Vagina (tissue), 2 donors: ENCODE measurements at regions not wholly inside any gene's neighbourhood (a gene's known extent, or its start where the extent isn't known, plus 50 kb on each side); places are given as distances from the start of the nearest gene placed in this dataset.

Experiments used
- DNase-seq, 2 donors: peaks; one replicate each; pipeline ENCODE4 v3.0.0-alpha.2; 2017; ENCODE audit errors: extremely low spot score in 2 of 2
- H3K27ac ChIP-seq: fragments of 200-600 bp; sonication (generic); one replicate; pipeline ENCODE4 v1.5.1; 2019
- H3K27me3 ChIP-seq: fragments of 200-600 bp; sonication (generic); one replicate; pipeline ENCODE4 v1.5.1; 2019
- H3K36me3 ChIP-seq, 2 donors: fragments of 200-600 bp; sonication (generic); one replicate each; pipeline ENCODE4 v1.5.1; 2017 to 2019
- H3K4me1 ChIP-seq: fragments of 200-600 bp; sonication (generic); one replicate; pipeline ENCODE4 v1.5.1; 2019
- H3K4me3 ChIP-seq, 2 donors: fragments of 200-600 bp; sonication (generic); 1 replicate in 1 of 2; 2 replicates in 1 of 2; pipeline ENCODE4 v1.5.1; 2016 to 2019
- H3K9me3 ChIP-seq: fragments of 200-600 bp; sonication (generic); one replicate; pipeline ENCODE4 v1.5.1; 2019
- CTCF ChIP-seq, 3 experiments: fragments of 450-650 bp in 2 of 3; fragments of 200-600 bp in 1 of 3; sonication (generic) in 1 of 3; IDR thresholded peaks; one replicate each; pipeline ENCODE4 v1.5.1; 2017 to 2019; ENCODE audit warnings: antibody characterized with exemption in 3 of 3, mild to moderate bottlenecking in 2 of 3, moderate library complexity in 2 of 3
- POLR2A ChIP-seq, 2 donors: fragments of 450-650 bp; IDR thresholded peaks; one replicate each; pipeline ENCODE4 v1.6.1; 2017; ENCODE audit warnings: antibody characterized with exemption in 2 of 2, mild to moderate bottlenecking in 2 of 2, moderate library complexity in 2 of 2
- POLR2AphosphoS5 ChIP-seq, 2 donors: sonication (generic); formaldehyde crosslinking; IDR thresholded peaks; one replicate each; pipeline ENCODE4 v1.9.0; 2017; ENCODE audit warnings: antibody characterized with exemption in 2 of 2, mild to moderate bottlenecking in 2 of 2, low read depth in 1 of 2; ENCODE audit not compliant: insufficient read depth in 1 of 2
- intact Hi-C: fragments of 100-400 bp; cut with DNase I; formaldehyde crosslinking; loops from one replicate; pipeline ENCODE4 v1.15.1; 2023

- no peak for TF ChIP-seq CTCF (IDR thresholded peaks at IDR 0.05)
- H3K27ac ChIP-seq = no peak overlapping the region
- intact Hi-C loops = no loop called here
- no peaks in the 10 kb centered on the region for H3K4me1 ChIP-seq
- no peaks in the 10 kb centered on the region for H3K27me3 ChIP-seq
- no peak overlapping the region for H3K4me3 ChIP-seq
- H3K9me3 ChIP-seq = no peaks in the 10 kb centered on the region
- H3K36me3 ChIP-seq = no peaks in the 10 kb centered on the region
- no peak for DNase-seq
Observed at GRCh38 chr5:121421646-121422045, 430.0 kb upstream of the FTMT start.

GRCh38 chr5:121424976-121425375 lies 426.7 kb upstream of the FTMT start:
- DNase-seq = no peak
- no peaks in the 10 kb centered on the region for H3K4me1 ChIP-seq
- no peaks in the 10 kb centered on the region for H3K9me3 ChIP-seq
- H3K36me3 ChIP-seq = no peaks in the 10 kb centered on the region
- TF ChIP-seq CTCF (IDR thresholded peaks at IDR 0.05) (no peak), POLR2A (IDR thresholded peaks at IDR 0.05) (no peak)
- H3K4me3 ChIP-seq = no peak overlapping the region
- H3K27me3 ChIP-seq = no peaks in the 10 kb centered on the region
- H3K27ac ChIP-seq = no peak overlapping the region
- intact Hi-C loops = no loop called here

GRCh38 chr5:121426153-121426552 lies 425.5 kb upstream of the FTMT start:
- intact Hi-C loops = no loop called here
- Histone ChIP-seq H3K27ac (no peak overlapping the region), H3K9me3 (no peaks in the 10 kb centered on the region), H3K4me1 (no peaks in the 10 kb centered on the region), H3K36me3 (no peaks in the 10 kb centered on the region), H3K27me3 (no peaks in the 10 kb centered on the region), H3K4me3 (no peak overlapping the region)
- no peak for TF ChIP-seq POLR2A (IDR thresholded peaks at IDR 0.05)
- no peak for TF ChIP-seq CTCF (IDR thresholded peaks at IDR 0.05)
- TF ChIP-seq POLR2AphosphoS5 (IDR thresholded peaks at IDR 0.05; ENCODE audit: insufficient read depth in 1 of 2, low read depth in 1 of 2) = no peak
- DNase-seq = no peak

- Histone ChIP-seq H3K4me1 (no peaks in the 10 kb centered on the region), H3K9me3 (no peaks in the 10 kb centered on the region), H3K27ac (no peak overlapping the region), H3K4me3 (no peak overlapping the region), H3K27me3 (no peaks in the 10 kb centered on the region), H3K36me3 (no peaks in the 10 kb centered on the region)
- DNase-seq = no peak
- TF ChIP-seq POLR2A (IDR thresholded peaks at IDR 0.05) (no peak), CTCF (IDR thresholded peaks at IDR 0.05) (no peak), POLR2AphosphoS5 (IDR thresholded peaks at IDR 0.05; ENCODE audit: insufficient read depth in 1 of 2, low read depth in 1 of 2) (no peak)
- intact Hi-C loops = no loop called here
Observed at GRCh38 chr5:121429761-121430160, 421.9 kb upstream of the FTMT start.

- DNase-seq = no peak
- Histone ChIP-seq H3K9me3 (no peaks in the 10 kb centered on the region), H3K27me3 (no peaks in the 10 kb centered on the region), H3K4me1 (no peaks in the 10 kb centered on the region), H3K36me3 (no peaks in the 10 kb centered on the region), H3K27ac (no peak overlapping the region), H3K4me3 (no peak overlapping the region)
- intact Hi-C loops = no loop called here
- no peak for TF ChIP-seq POLR2A (IDR thresholded peaks at IDR 0.05)
- no peak for TF ChIP-seq POLR2AphosphoS5 (IDR thresholded peaks at IDR 0.05; ENCODE audit: insufficient read depth in 1 of 2, low read depth in 1 of 2)
- TF ChIP-seq CTCF (IDR thresholded peaks at IDR 0.05) = no peak
Observed at GRCh38 chr5:121430538-121430937, 421.1 kb upstream of the FTMT start.
